Skin epidermis (tissue), 12 donors: ENCODE measurements at regions not wholly inside any gene's neighbourhood (a gene's known extent, or its start where the extent isn't known, plus 50 kb on each side); places are given as distances from the start of the nearest gene placed in this dataset.
"Not testable (repeated sequence)": the region's sequence is repeated elsewhere in the genome, so short reads cannot be mapped to it uniquely, and the experiment has no call there.

Experiments used
- H3K27ac ChIP-seq, 21 experiments: fragments of 200-600 bp; sonication (generic) in 11 of 21; one replicate each; pipeline ENCODE4 v1.5.0; 2020; ENCODE audit warnings: mild to moderate bottlenecking in 3 of 21, inconsistent platforms in 2 of 21, moderate library complexity in 2 of 21
- H3K4me3 ChIP-seq, 7 experiments: fragments of 200-600 bp; sonication (generic) in 2 of 7; one replicate each; pipeline ENCODE4 v1.5.0; 2020; ENCODE audit warnings: inconsistent platforms in 2 of 7, mild to moderate bottlenecking in 2 of 7, moderate library complexity in 1 of 7

GRCh38 chr9:26148128-26148527, 469.9 kb upstream of the TUSC1 start:
- Histone ChIP-seq H3K27ac (no peak overlapping the region), H3K4me3 (no peak overlapping the region)

DNA sequence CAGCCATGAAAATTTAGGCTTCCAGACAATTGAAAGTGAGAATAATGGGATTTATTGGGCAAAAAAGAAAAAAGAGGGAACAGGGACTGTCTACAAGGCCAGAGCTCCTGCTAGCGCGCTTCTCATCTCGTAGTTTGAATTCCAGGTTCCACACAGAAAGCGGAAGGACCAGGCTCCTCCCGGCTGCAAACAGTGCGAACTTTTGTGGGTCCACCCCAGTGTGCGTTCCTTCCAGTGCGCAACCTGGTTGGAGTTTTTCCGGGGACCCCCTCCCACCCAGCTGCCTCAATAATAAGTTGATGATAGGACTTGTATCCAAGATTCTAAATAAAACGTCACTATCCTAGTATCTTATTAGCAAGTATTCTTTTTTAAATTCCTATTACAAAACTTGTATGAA, 467.7 kb upstream of the TUSC1 start:
- no peak overlapping the region for H3K4me3 ChIP-seq
- no peak overlapping the region for H3K27ac ChIP-seq

DNA sequence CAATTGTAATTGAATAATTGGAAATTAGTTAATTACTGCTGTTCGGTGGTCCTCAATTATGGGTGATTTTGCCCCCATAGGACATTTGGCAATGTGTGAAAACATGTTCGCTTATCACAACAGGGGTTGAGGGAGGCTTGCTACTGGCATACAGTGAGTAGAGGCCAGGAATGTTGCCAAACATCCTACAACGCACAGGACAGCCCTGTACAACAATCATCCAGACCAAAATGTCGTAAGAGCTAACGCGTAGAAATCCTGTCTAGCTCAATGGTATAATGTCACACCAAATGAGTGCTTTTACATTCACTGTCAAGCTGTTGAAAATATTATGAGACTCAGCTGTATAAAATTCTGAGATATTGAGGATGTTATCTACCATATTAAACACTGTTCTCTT, 464.4 kb upstream of the TUSC1 start:
- Histone ChIP-seq H3K27ac (no peak overlapping the region), H3K4me3 (no peak overlapping the region)

DNA sequence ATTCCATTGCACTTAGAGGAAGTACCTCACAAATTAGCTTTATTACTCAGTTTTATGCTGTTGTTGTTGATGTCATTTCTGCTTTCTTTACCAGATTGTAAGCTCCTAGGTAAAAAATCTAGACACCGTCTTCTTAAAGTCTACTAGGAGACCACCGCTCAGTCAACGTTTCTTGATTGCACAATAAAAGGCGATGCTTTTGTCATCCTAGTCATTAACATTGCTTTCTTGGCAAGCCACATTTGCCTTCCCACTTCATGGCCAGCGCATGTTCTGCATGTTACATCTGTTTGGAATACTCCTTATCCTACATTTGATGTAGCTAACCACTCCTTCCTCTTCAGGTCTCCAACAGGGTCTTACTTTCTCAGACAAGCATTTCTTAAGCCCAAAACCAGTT, 464.0 kb upstream of the TUSC1 start:
- Histone ChIP-seq H3K27ac (no peak overlapping the region), H3K4me3 (no peak overlapping the region)

- Histone ChIP-seq H3K4me3 (no peak overlapping the region), H3K27ac (no peak overlapping the region)
Observed at GRCh38 chr9:26133537-26133936, 455.3 kb upstream of the TUSC1 start.

- H3K27ac ChIP-seq, result peak overlapping the region in 1 of 21 experiments; percentile 8
- H3K4me3 ChIP-seq, result no peak overlapping the region
Observed at GRCh38 chr9:26132746-26133312, 454.6 kb upstream of the TUSC1 start.

DNA sequence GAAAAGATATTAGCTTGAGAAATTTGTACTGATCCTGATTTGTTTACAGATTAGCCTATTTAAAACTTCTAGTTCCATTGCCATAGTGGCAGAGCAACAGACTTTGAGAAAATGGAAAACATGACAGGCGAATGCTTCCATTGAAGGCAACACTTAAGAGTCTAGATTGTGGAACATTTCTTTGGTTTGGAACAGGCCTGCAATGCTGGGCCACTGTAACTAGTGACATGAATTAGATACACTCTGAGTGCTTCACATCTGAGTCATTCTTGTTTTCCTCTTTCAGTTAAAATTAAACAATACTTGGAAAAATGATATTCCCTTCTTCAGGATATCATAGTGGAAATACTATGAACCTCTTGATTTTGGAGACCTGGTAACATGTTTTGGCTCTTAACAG, 453.6 kb upstream of the TUSC1 start:
- no peak overlapping the region for H3K4me3 ChIP-seq
- peak overlapping the region in 2 of 21 experiments; percentile 8 to 64 for H3K27ac ChIP-seq

GRCh38 chr9:26129217-26129616, 451.0 kb upstream of the TUSC1 start:
- Histone ChIP-seq H3K4me3 (no peak overlapping the region), H3K27ac (no peak overlapping the region)

GRCh38 chr9:26125693-26126092, 447.4 kb upstream of the TUSC1 start:
- no peak overlapping the region for H3K4me3 ChIP-seq

DNA sequence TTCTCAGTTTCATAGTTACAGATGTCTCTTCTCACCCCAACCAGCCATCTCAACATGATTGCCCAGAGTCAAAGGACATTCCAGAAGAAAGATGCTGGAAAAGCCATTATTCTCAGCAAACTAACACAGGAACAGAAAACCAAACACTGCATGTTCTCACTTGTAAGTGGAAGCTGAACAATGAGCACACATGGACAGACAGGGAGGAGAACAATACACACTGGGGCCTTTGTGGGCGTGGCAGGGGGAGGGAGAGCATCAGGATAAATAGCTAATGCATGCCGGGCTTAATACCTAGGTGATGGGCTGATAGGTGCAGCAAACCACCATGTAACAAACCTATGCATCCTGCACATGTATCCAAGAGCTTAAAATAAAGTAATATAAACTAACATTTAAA, 437.8 kb upstream of the TUSC1 start:
- not testable (repeated sequence) for H3K4me3 ChIP-seq, H3K27ac ChIP-seq

More at GRCh38 chr9:26125693-26126092, 447.4 kb upstream of the TUSC1 start:
- H3K27ac ChIP-seq, result no peak overlapping the region

- H3K4me3 ChIP-seq, result no peak overlapping the region
- no peak overlapping the region for H3K27ac ChIP-seq
Observed at GRCh38 chr9:26112724-26113123, 434.5 kb upstream of the TUSC1 start.

DNA sequence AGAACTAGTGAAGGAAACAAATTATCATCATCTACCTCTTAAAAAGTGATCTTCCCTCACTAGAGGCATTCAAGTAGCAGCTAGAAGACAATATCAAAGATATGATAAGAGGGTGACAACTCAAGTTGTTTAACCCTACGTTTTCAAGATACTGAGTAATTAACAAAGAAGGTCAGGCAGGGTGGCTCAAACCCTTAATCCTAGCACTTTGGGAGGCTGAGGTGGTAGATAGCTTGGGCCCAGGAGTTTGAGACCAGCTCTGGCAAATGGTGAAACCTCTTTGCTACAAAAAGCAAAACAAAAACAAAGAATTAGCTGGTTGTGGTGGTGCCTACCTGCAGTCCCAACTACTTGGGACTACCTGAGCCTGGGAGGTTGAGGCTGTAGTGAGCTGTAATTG, 408.2 kb upstream of the TUSC1 start:
- H3K27ac ChIP-seq, result no peak overlapping the region
- no peak overlapping the region for H3K4me3 ChIP-seq

- H3K4me3 ChIP-seq, result no peak overlapping the region
- no peak overlapping the region for H3K27ac ChIP-seq
Observed at GRCh38 chr9:26081847-26082246, 403.6 kb upstream of the TUSC1 start.

GRCh38 chr9:26078706-26079105, 400.5 kb upstream of the TUSC1 start:
- H3K27ac ChIP-seq, result no peak overlapping the region
- no peak overlapping the region for H3K4me3 ChIP-seq

GRCh38 chr9:26077860-26078259, 399.6 kb upstream of the TUSC1 start:
- no peak overlapping the region for H3K4me3 ChIP-seq
- H3K27ac ChIP-seq, result no peak overlapping the region

GRCh38 chr9:26067608-26068007, 389.4 kb upstream of the TUSC1 start:
- Histone ChIP-seq H3K27ac (no peak overlapping the region), H3K4me3 (no peak overlapping the region)

- H3K4me3 ChIP-seq, result no peak overlapping the region
- no peak overlapping the region for H3K27ac ChIP-seq
Observed at GRCh38 chr9:26066237-26066636, 388.0 kb upstream of the TUSC1 start.

GRCh38 chr9:26061948-26062575, 383.8 kb upstream of the TUSC1 start:
- Histone ChIP-seq H3K27ac (no peak overlapping the region), H3K4me3 (no peak overlapping the region)

GRCh38 chr9:26058111-26058895, 380.1 kb upstream of the TUSC1 start:
- H3K4me3 ChIP-seq, result no peak overlapping the region

GRCh38 chr9:26057050-26057449, 378.8 kb upstream of the TUSC1 start:
- Histone ChIP-seq H3K4me3 (no peak overlapping the region), H3K27ac (peak overlapping the region in 1 of 21 experiments; percentile 14)

More at GRCh38 chr9:26058111-26058895, 380.1 kb upstream of the TUSC1 start:
- H3K27ac ChIP-seq, result peak overlapping the region in 1 of 21 experiments; percentile 55
